ENCODE measurements at regions not wholly inside any gene's neighbourhood (a gene's known extent, or its start where the extent isn't known, plus 50 kb on each side); places are given as distances from the start of the nearest gene placed in this dataset.

DNA sequence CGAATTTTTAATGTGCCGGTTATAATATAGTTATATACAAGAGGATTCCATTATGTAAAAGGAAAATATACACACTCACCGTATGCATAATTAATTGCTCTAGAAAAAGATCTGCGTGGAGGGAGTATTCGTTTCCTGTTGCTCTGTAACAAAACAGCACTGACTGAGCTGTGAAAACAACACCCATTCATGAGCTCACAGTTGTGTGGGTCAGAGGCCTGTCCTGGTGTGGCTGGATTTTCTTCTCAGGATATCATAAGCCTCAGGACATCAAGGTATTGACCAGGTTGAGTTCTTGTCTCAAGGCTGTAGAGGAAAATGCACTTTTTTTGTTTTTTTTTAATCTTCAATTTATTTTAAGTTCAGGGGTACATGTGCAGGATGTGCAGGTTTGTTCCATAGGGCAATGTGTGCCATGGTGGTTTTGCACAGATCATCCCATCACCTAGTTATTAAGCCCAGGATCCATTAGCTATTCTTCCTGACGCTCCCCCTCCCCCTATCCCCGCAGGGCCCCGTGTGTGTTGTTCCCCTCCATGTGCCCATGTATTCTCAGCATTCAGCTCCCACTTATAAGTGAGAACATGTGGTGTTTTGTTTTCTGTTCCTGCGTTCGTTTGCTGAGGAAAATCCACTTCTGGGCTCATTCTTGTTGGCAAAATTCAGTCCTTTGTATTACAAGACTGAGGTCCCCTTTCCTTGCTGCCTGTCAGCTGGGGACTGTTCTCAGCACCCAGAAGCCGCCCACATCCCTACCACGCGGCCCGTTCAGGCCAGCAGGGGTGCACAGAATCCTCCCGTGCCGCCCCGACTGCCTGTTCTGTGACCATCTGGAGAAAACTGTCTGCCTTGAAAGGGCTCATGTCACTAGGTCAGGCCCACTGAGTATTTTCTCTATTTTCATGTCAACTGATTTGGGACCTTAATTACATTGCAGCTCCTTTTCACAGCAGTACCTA, 87.4 kb upstream of the ERRFI1 start:
- DNase-seq (no peak), ATAC-seq (no peak)
- Histone ChIP-seq H3K27me3 (no peaks in the 10 kb centered on the region), H3K4me3 (peak overlapping the region in 1 of 10 donors; percentile 8), H3K4me1 (peaks cover 0 to 44% (median 31%) of the 10 kb centered on the region in 9 donors), H3K36me3 (no peaks in the 10 kb centered on the region), H3K9me3 (no peaks in the 10 kb centered on the region), H3K27ac (peak overlapping the region in 3 of 10 donors; percentile 25 to 38 (median 27))
- WGBS, 2 donors, result 56 to 61% methylated on average over 17 of the region's 17 CpGs
- TF ChIP-seq, protein P1, sequence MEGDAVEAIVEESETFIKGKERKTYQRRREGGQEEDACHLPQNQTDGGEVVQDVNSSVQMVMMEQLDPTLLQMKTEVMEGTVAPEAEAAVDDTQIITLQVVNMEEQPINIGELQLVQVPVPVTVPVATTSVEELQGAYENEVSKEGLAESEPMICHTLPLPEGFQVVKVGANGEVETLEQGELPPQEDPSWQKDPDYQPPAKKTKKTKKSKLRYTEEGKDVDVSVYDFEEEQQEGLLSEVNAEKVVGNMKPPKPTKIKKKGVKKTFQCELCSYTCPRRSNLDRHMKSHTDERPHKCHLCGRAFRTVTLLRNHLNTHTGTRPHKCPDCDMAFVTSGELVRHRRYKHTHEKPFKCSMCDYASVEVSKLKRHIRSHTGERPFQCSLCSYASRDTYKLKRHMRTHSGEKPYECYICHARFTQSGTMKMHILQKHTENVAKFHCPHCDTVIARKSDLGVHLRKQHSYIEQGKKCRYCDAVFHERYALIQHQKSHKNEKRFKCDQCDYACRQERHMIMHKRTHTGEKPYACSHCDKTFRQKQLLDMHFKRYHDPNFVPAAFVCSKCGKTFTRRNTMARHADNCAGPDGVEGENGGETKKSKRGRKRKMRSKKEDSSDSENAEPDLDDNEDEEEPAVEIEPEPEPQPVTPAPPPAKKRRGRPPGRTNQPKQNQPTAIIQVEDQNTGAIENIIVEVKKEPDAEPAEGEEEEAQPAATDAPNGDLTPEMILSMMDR (IDR thresholded peaks at IDR 0.05), result no peak
- intact Hi-C loops (cut with DNase I), result no loop called here

DNA sequence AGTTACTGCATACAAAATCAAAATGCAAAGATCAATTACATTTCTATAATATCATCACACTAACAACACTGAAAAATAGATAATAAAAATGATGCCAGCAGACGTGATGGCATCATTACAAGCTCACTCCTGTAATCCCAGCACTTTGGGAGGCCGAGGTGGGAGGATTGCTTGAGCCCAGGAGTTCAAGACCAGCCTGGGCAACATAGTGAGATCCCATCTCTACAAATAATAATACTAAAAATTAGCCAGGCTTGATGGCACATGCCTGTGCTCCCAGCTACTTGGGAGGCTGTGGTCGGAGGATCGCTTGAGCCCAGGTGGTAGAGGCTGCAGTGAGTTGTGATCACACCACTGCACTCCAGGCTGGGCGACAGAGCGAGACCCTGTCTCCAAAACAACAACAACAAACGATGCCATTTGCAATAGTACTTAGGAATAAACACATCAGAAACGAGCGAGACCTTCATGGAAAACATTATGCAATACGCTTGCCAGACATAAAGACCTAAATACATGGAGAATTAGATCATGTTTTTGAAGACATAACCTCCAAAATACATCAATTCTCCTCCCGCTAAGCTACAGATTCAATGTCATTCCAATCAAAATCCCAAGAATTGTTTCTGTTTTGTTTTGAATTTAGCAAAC, 86.6 kb upstream of the ERRFI1 start:
- Histone ChIP-seq H3K4me3 (peak overlapping the region in 1 of 10 donors; percentile 8), H3K9me3 (no peaks in the 10 kb centered on the region), H3K27me3 (no peaks in the 10 kb centered on the region), H3K36me3 (no peaks in the 10 kb centered on the region), H3K4me1 (peaks cover 0 to 36% (median 25%) of the 10 kb centered on the region in 9 donors), H3K27ac (peak overlapping the region in 1 of 10 donors; percentile 27)
- ATAC-seq (no peak), DNase-seq (no peak)
- TF ChIP-seq, protein P1 (IDR thresholded peaks at IDR 0.05), result no peak
- intact Hi-C loops (cut with DNase I), result no loop called here
- 82 to 83% methylated on average over 11 of the region's 11 CpGs for WGBS, 2 donors

DNA sequence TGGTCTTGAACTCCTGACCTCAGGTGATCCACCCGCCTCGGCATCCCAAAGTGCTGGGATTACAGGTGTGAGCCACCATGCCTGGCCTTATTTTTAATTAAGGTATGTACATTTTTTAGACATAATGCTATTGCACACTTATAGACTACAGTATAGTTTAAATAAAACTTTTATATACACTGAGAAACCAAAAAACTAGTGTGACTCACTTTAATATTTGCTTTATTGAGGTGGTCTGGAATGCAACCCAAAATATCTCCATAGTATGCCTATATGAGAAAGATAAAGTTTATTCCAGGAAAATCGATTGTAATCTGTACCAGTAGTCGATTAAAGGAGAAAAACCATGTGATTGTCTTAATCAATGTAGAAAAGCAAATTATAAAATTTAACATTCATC, 85.5 kb upstream of the ERRFI1 start:
- DNase-seq (no peak), ATAC-seq (no peak)
- Histone ChIP-seq H3K4me1 (peaks cover 0 to 25% (median 14%) of the 10 kb centered on the region in 9 donors), H3K36me3 (no peaks in the 10 kb centered on the region), H3K9me3 (no peaks in the 10 kb centered on the region), H3K4me3 (no peak overlapping the region), H3K27me3 (no peaks in the 10 kb centered on the region), H3K27ac (no peak overlapping the region)
- TF ChIP-seq, protein P1 (IDR thresholded peaks at IDR 0.05), result no peak
- 96 to 97% methylated on average over 4 of the region's 4 CpGs for WGBS, 2 donors
- intact Hi-C loops (cut with DNase I), result no loop called here

DNA sequence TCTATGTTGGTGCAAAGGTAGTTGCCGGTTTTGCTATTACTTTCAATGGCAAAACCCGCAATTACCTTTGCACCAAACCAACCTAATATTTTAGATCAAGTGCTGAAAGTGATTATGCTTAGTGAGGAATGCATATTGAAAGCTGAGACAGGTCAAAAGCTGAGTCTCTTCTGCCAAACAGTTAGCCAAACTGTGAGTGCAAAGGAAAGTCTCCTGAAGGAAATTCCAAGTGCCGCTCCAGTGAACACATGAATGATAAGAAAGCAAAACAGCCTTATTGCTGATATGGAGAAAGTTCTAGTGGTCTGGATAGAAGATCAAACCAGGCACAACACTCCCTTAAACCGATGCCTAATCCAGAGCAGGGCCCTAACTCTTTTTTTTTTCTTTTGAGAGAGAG, 83.1 kb upstream of the ERRFI1 start:
- Histone ChIP-seq H3K27me3 (no peaks in the 10 kb centered on the region), H3K27ac (no peak overlapping the region), H3K4me1 (peaks cover 0 to 20% (median 8%) of the 10 kb centered on the region in 9 donors), H3K9me3 (no peaks in the 10 kb centered on the region), H3K4me3 (no peak overlapping the region), H3K36me3 (no peaks in the 10 kb centered on the region)
- intact Hi-C loops (cut with DNase I), result no loop called here
- TF ChIP-seq, protein P1 (IDR thresholded peaks at IDR 0.05), result no peak
- WGBS, 2 donors, result 84 to 86% methylated on average over 4 of the region's 4 CpGs
- no peak for DNase-seq
- no peak for ATAC-seq
